ENCODE measurements at regions not wholly inside any gene's neighbourhood (a gene's known extent, or its start where the extent isn't known, plus 50 kb on each side); places are given as distances from the start of the nearest gene placed in this dataset.
A peak's percentile ranks its signal among the peaks of the same experiment; 100 is the strongest.

DNA sequence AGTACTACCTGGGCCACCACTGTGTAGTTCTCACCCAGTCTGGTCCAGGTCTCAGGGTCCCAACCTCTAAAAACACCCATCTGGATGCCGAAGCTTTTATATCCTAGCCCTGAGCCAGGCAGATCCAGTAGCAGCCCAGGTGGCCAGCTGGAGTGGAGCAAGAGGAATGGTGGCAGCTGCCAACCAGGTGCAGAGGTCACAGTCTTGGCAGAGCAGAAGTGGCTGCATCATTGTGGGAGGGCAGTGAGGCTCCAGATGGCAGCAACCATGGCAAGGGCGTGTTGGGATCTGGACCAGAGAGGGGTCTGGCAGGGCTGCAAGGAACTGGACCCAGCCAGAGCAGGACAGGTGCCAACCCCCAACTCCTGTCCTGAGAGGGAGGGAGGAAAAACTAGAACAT, 72.2 kb upstream of the AGAP1 start:
- TF ChIP-seq POLR2AphosphoS5 (IDR thresholded peaks at IDR 0.05) (no peak), POLR2A (IDR thresholded peaks at IDR 0.05) (no peak)
- TF ChIP-seq, protein P1, sequence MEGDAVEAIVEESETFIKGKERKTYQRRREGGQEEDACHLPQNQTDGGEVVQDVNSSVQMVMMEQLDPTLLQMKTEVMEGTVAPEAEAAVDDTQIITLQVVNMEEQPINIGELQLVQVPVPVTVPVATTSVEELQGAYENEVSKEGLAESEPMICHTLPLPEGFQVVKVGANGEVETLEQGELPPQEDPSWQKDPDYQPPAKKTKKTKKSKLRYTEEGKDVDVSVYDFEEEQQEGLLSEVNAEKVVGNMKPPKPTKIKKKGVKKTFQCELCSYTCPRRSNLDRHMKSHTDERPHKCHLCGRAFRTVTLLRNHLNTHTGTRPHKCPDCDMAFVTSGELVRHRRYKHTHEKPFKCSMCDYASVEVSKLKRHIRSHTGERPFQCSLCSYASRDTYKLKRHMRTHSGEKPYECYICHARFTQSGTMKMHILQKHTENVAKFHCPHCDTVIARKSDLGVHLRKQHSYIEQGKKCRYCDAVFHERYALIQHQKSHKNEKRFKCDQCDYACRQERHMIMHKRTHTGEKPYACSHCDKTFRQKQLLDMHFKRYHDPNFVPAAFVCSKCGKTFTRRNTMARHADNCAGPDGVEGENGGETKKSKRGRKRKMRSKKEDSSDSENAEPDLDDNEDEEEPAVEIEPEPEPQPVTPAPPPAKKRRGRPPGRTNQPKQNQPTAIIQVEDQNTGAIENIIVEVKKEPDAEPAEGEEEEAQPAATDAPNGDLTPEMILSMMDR (IDR thresholded peaks at IDR 0.05 in 8 of 11, conservative IDR thresholded peaks at IDR 0.05 in 3 of 11) = no peak
- Histone ChIP-seq H3K4me3 (no peak overlapping the region), H3K9me3 (peaks cover 0 to 18% (median 9%) of the 10 kb centered on the region in 8 donors), H3K36me3 (no peaks in the 10 kb centered on the region), H3K27ac (no peak overlapping the region), H3K27me3 (replicated peaks in 1 of 7) (peaks cover 0 to 7% (median 0%) of the 10 kb centered on the region in 7 donors), H3K4me1 (peaks cover 0 to 5% (median 0%) of the 10 kb centered on the region in 6 donors)
- WGBS, 5 donors = 71 to 92% (median 79%) methylated on average over 2 of the region's 2 CpGs
- no peak for DNase-seq
- intact Hi-C loops (cut with DNase I; ENCODE audit: low total_unique reads) = no loop called here

DNA sequence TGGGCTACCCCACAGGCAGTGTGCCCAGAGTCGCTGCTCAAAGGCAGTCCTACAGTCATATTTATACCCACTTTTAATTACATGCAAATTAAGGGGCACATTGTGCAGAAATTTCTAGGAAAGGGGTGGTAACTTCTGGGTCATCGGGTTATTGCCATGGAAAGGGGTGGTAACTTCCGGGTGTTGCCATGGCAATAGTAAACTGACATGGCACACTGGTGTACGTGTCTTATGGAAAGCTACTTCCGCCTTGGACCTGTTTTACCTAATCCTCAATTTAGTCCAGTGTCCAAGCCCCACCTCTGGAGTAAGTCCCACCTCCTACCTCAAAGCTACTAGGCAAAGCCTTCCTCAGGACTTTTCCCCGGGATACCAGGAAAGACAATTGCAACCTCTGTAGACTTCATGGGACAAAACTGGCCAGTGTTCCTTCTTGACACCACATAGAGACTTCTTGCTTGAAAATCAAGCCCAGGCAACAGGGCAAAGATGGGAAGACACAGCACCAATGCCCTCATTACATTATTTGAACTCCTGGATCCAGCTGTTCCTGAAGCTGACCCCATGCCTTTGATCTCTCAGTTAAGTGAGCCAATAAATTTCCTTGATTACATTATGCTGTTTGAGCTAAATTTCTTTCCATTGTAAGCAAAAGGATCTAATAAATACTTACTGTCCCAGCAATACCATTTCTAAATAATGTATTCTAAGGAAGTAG, 63.3 kb upstream of the AGAP1 start:
- TF ChIP-seq, protein P1 (IDR thresholded peaks at IDR 0.05 in 8 of 11, conservative IDR thresholded peaks at IDR 0.05 in 3 of 11) = no peak
- no peak for TF ChIP-seq POLR2AphosphoS5 (IDR thresholded peaks at IDR 0.05)
- no peak for TF ChIP-seq POLR2A (IDR thresholded peaks at IDR 0.05)
- 86 to 93% (median 87%) methylated on average over 6 of the region's 6 CpGs for WGBS, 5 donors
- Histone ChIP-seq H3K27me3 (replicated peaks in 1 of 7) (no peaks in the 10 kb centered on the region), H3K4me3 (no peak overlapping the region), H3K27ac (no peak overlapping the region), H3K9me3 (peaks cover 0 to under 1% (median 0%) of the 10 kb centered on the region in 8 donors), H3K36me3 (no peaks in the 10 kb centered on the region), H3K4me1 (peaks cover 0 to 28% (median 13%) of the 10 kb centered on the region in 6 donors)
- intact Hi-C loops (cut with DNase I; ENCODE audit: low total_unique reads) = no loop called here
- no peak for DNase-seq

DNA sequence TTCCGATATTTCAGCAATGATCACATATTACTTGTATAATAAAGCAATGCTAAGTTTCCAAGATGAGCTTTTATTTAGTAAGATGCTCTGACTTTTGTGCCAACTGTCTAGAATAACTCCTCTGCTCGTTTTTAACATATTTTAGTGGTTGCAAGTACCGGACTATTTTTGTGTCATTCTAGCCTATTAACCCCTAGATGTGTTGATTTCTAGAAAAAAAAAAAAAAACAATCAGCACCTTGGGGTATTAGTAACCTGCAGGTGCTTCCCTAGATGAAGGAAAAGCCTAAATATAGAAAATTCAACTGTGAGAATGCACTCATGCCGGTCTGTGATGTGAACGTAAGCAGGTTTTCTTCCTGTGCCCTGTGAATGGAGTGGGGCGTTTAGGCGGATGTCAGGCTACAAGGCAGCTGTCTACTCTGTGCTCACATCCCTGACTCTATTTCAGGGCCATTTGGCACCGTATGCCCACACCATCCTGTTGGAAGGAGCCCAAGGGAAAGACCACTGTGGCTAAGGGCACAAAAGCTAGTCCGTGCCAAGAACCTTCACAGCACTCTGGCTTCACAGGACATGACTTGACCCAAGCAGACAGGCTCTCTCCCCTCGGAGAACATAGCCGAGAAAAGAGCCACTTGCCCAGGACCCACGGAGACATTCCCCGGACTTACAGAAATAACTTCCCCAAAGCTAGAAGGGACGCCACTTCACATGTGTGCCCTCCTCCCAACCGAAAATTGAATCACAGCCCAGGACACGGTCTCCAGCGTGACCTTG, 60.9 kb upstream of the AGAP1 start:
- TF ChIP-seq POLR2A (IDR thresholded peaks at IDR 0.05) (no peak), POLR2AphosphoS5 (IDR thresholded peaks at IDR 0.05) (peak in 2 of 3 donors; percentile 75 to 86)
- Histone ChIP-seq H3K27ac (peak overlapping the region; percentile 53 to 88 (median 80)), H3K36me3 (no peaks in the 10 kb centered on the region)

DNA sequence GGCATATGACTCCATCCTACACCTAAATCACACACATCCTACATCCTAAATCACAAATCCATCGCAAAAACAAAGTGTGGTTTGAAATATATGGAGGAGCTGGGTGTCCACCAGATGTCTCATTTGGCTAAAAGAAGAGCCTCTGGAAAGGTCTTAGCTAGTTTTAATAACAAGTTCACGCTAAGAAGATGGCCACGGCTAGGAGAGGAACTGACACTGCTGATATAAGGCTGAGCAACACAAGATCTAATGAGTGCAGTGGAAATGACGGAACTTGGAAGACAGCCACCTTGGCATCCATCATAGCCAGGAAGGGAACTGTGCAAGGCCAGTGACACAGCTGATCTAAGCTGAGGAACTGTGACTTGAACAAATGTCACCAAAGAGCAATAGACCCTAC, 60.0 kb upstream of the AGAP1 start:
- intact Hi-C loops (cut with DNase I; ENCODE audit: low total_unique reads) = no loop called here
- 26 to 35% (median 29%) methylated on average over 4 of the region's 4 CpGs for WGBS, 5 donors
- no peak for DNase-seq

More for the DNA sequence above, 60.9 kb upstream of the AGAP1 start:
- no peaks in the 10 kb centered on the region for H3K27me3 ChIP-seq (replicated peaks in 1 of 7)
- no peaks in the 10 kb centered on the region for H3K9me3 ChIP-seq
- peak; percentile 74 for DNase-seq
- intact Hi-C loops (cut with DNase I; ENCODE audit: low total_unique reads) = no loop called here
- WGBS, 5 donors = 55 to 74% (median 56%) methylated on average over 17 of the region's 17 CpGs
- H3K4me3 ChIP-seq = no peak overlapping the region
- H3K4me1 ChIP-seq = peaks cover 0 to 28% (median 13%) of the 10 kb centered on the region in 6 donors

More for the DNA sequence above, 60.0 kb upstream of the AGAP1 start:
- H3K27me3 ChIP-seq (replicated peaks in 1 of 7) = no peaks in the 10 kb centered on the region
- peak overlapping the region; percentile 53 to 88 (median 80) for H3K27ac ChIP-seq
- no peaks in the 10 kb centered on the region for H3K9me3 ChIP-seq
- peak overlapping the region in 1 of 8 donors; percentile 3 for H3K4me3 ChIP-seq
- peaks cover 0 to 23% (median 13%) of the 10 kb centered on the region in 6 donors for H3K4me1 ChIP-seq
- TF ChIP-seq POLR2A (IDR thresholded peaks at IDR 0.05) (no peak), POLR2AphosphoS5 (IDR thresholded peaks at IDR 0.05) (peak in 1 of 3 donors; percentile 88)
- no peaks in the 10 kb centered on the region for H3K36me3 ChIP-seq

Measured in spleen (tissue), 11 donors.